ENCODE measurements at regions not wholly inside any gene's neighbourhood (a gene's known extent, or its start where the extent isn't known, plus 50 kb on each side); places are given as distances from the start of the nearest gene placed in this dataset.

- Histone ChIP-seq H3K27me3 (ENCODE audit: insufficient read depth, low read length, poor library complexity, severe bottlenecking) (no peaks in the 10 kb centered on the region), H3K9me3 (ENCODE audit: insufficient read depth, low read depth, low read length) (peaks cover 9% of the 10 kb centered on the region; the same call in 1 of the 2 replicates), H3K4me2 (ENCODE audit: low read depth, low read length, poor library complexity, severe bottlenecking) (peak overlapping the region; percentile 14), H2AFZ (ENCODE audit: low read length) (no peak overlapping the region), H3K4me1 (ENCODE audit: insufficient read depth, low read length, poor library complexity, severe bottlenecking) (peaks cover 24% of the 10 kb centered on the region), H3K9ac (ENCODE audit: low read depth, low read length, poor library complexity, severe bottlenecking) (no peak overlapping the region), H4K20me1 (ENCODE audit: insufficient read depth, low read length, poor library complexity, severe bottlenecking) (no peaks in the 10 kb centered on the region), H3K9me2 (replicated peaks; ENCODE audit: low read depth, low read length) (no peaks in the 10 kb centered on the region), H3K79me2 (ENCODE audit: insufficient read depth, low read length) (no peaks in the 10 kb centered on the region), H3K4me3 (ENCODE audit: low read length, poor library complexity, severe bottlenecking) (no peak overlapping the region), H3F3A (ENCODE audit: low read depth) (no peaks in the 10 kb centered on the region), H3K36me3 (ENCODE audit: insufficient read depth, low read length) (no peaks in the 10 kb centered on the region)
- TF ChIP-seq EZH2phosphoT487 (IDR thresholded peaks at IDR 0.05; ENCODE audit: borderline replicate concordance): no peak
- no peak for TF ChIP-seq CTCF (conservative IDR thresholded peaks at IDR 0.05; ENCODE audit: low read length)
Measured at GRCh38 chr21:15480160-15480559, 249.6 kb upstream of the USP25 start.

GRCh38 chr21:15483138-15483780 lies 246.5 kb upstream of the USP25 start:
- no peaks in the 10 kb centered on the region for H3K27me3 ChIP-seq (ENCODE audit: insufficient read depth, low read length, poor library complexity, severe bottlenecking)
- H3K79me2 ChIP-seq (ENCODE audit: insufficient read depth, low read length): no peaks in the 10 kb centered on the region
- H3K4me1 ChIP-seq (ENCODE audit: insufficient read depth, low read length, poor library complexity, severe bottlenecking): peaks cover 24% of the 10 kb centered on the region
- H3F3A ChIP-seq (ENCODE audit: low read depth): no peaks in the 10 kb centered on the region
- H3K4me3 ChIP-seq (ENCODE audit: low read length, poor library complexity, severe bottlenecking): no peak overlapping the region
- H3K9me2 ChIP-seq (replicated peaks; ENCODE audit: low read depth, low read length): no peaks in the 10 kb centered on the region
- H2AFZ ChIP-seq (ENCODE audit: low read length): peak overlapping the region; percentile 78
- H4K20me1 ChIP-seq (ENCODE audit: insufficient read depth, low read length, poor library complexity, severe bottlenecking): no peaks in the 10 kb centered on the region
- TF ChIP-seq EZH2phosphoT487 (IDR thresholded peaks at IDR 0.05; ENCODE audit: borderline replicate concordance) (no peak), CTCF (conservative IDR thresholded peaks at IDR 0.05; ENCODE audit: low read length) (peak; percentile 93)
- H3K9me3 ChIP-seq (ENCODE audit: insufficient read depth, low read depth, low read length): no peaks in the 10 kb centered on the region
- peak overlapping the region; percentile 45 for H3K4me2 ChIP-seq (ENCODE audit: low read depth, low read length, poor library complexity, severe bottlenecking)
- no peaks in the 10 kb centered on the region for H3K36me3 ChIP-seq (ENCODE audit: insufficient read depth, low read length)
- peak overlapping the region; percentile 54 for H3K9ac ChIP-seq (ENCODE audit: low read depth, low read length, poor library complexity, severe bottlenecking)

- TF ChIP-seq EZH2phosphoT487 (IDR thresholded peaks at IDR 0.05; ENCODE audit: borderline replicate concordance) (no peak), CTCF (conservative IDR thresholded peaks at IDR 0.05; ENCODE audit: low read length) (no peak)
- H3K9me3 ChIP-seq (ENCODE audit: insufficient read depth, low read depth, low read length): no peaks in the 10 kb centered on the region
- no peaks in the 10 kb centered on the region for H3K27me3 ChIP-seq (ENCODE audit: insufficient read depth, low read length, poor library complexity, severe bottlenecking)
- no peak overlapping the region for H3K9ac ChIP-seq (ENCODE audit: low read depth, low read length, poor library complexity, severe bottlenecking)
- H4K20me1 ChIP-seq (ENCODE audit: insufficient read depth, low read length, poor library complexity, severe bottlenecking): no peaks in the 10 kb centered on the region
- H3K9me2 ChIP-seq (replicated peaks; ENCODE audit: low read depth, low read length): no peaks in the 10 kb centered on the region
- no peak overlapping the region for H2AFZ ChIP-seq (ENCODE audit: low read length)
- H3F3A ChIP-seq (ENCODE audit: low read depth): no peaks in the 10 kb centered on the region
- H3K4me3 ChIP-seq (ENCODE audit: low read length, poor library complexity, severe bottlenecking): no peak overlapping the region
- H3K79me2 ChIP-seq (ENCODE audit: insufficient read depth, low read length): no peaks in the 10 kb centered on the region
- H3K36me3 ChIP-seq (ENCODE audit: insufficient read depth, low read length): no peaks in the 10 kb centered on the region
- H3K4me2 ChIP-seq (ENCODE audit: low read depth, low read length, poor library complexity, severe bottlenecking): no peak overlapping the region
- peaks cover 13% of the 10 kb centered on the region for H3K4me1 ChIP-seq (ENCODE audit: insufficient read depth, low read length, poor library complexity, severe bottlenecking)
Measured at GRCh38 chr21:15486460-15487195, 243.2 kb upstream of the USP25 start.
